ENCODE measurements at regions not wholly inside any gene's neighbourhood (a gene's known extent, or its start where the extent isn't known, plus 50 kb on each side); places are given as distances from the start of the nearest gene placed in this dataset.

GRCh38 chr15:77547801-77548588 lies 84.7 kb downstream of the LINGO1 start:
- 39% methylated on average over 9 of the region's 19 CpGs for WGBS (ENCODE audit: low lambda C conversion rate)
- FAIRE-seq = no peak
- H3K9ac ChIP-seq (ENCODE audit: insufficient read depth, low read depth, low read length) = no peak overlapping the region

More at GRCh38 chr15:77547801-77548588, 84.7 kb downstream of the LINGO1 start:
- DNase-seq (ENCODE audit: low spot score) (no peak), ATAC-seq (no peak)
- no TSS peak for BruUV-seq (replicated peaks)
- Histone ChIP-seq H4K20me1 (ENCODE audit: insufficient read depth, low read length) (no peaks in the 10 kb centered on the region), H3K4me1 (ENCODE audit: insufficient read depth, low read length) (peaks cover 31% of the 10 kb centered on the region), H3K27ac (ENCODE audit: extremely low read length, insufficient read depth, low read length) (no peak overlapping the region), H3K4me2 (ENCODE audit: low read depth, low read length) (no peak overlapping the region), H3K79me2 (ENCODE audit: insufficient read depth, low read length) (no peaks in the 10 kb centered on the region), H3K9me3 (ENCODE audit: low read length) (no peaks in the 10 kb centered on the region), H3K27me3 (ENCODE audit: control insufficient read depth in 1 of 2, insufficient read depth in 2 of 2, low read length in 2 of 2) (peaks cover 0 to 35% of the 10 kb centered on the region in 2 experiments; a peak in 3 of 5 replicates), H3K36me3 (replicated peaks in 1 of 2; ENCODE audit: control insufficient read depth in 1 of 2, insufficient read depth in 2 of 2, low read length in 2 of 2) (no peaks in the 10 kb centered on the region), H3K4me3 (replicated peaks in 1 of 3; ENCODE audit: insufficient read depth in 1 of 3, low read depth in 2 of 3, low read length in 3 of 3) (no peak overlapping the region), H2AFZ (ENCODE audit: low read length) (no peak overlapping the region)
- intact Hi-C loops (cut with micrococcal nuclease; ENCODE audit: unreplicated experiment) (no loop called here), in situ Hi-C loops (cut with HindIII; ENCODE audit: extremely low pct_ligation_motif_present, low pct_unique_long_range_greater_than_20kb) (no loop called here)
- ChIA-PET POLR2A (no interaction called here), CTCF (ENCODE audit: low intra/inter-chr PET ratio, low total read pairs) (no interaction called here)
- TF ChIP-seq ZBTB7A (CRISPR knock-in tag; IDR thresholded peaks at IDR 0.05) (no peak), ZNF75D (CRISPR knock-in tag; IDR thresholded peaks at IDR 0.05; ENCODE audit: borderline replicate concordance) (no peak), ZNF10 (CRISPR knock-in tag; IDR thresholded peaks at IDR 0.05; ENCODE audit: borderline replicate concordance, low read depth) (no peak), PAX8 (CRISPR knock-in tag; IDR thresholded peaks at IDR 0.05; ENCODE audit: borderline replicate concordance) (no peak), ATF2 (CRISPR knock-in tag; IDR thresholded peaks at IDR 0.05) (no peak), ZNF251 (CRISPR knock-in tag; IDR thresholded peaks at IDR 0.05) (no peak), LCORL (IDR thresholded peaks at IDR 0.05) (no peak), LCORL (CRISPR knock-in tag; IDR thresholded peaks at IDR 0.05) (no peak), KLF11 (CRISPR knock-in tag; IDR thresholded peaks at IDR 0.05) (no peak), TSC22D2 (CRISPR knock-in tag; IDR thresholded peaks at IDR 0.05; ENCODE audit: borderline replicate concordance) (no peak), IRF9 (CRISPR knock-in tag; IDR thresholded peaks at IDR 0.05; ENCODE audit: borderline replicate concordance) (no peak), EHMT2 (IDR thresholded peaks at IDR 0.05; ENCODE audit: borderline replicate concordance, low read depth, low read length) (no peak), CERS6 (CRISPR knock-in tag; IDR thresholded peaks at IDR 0.05) (no peak)
- TF ChIP-seq, protein P1, sequence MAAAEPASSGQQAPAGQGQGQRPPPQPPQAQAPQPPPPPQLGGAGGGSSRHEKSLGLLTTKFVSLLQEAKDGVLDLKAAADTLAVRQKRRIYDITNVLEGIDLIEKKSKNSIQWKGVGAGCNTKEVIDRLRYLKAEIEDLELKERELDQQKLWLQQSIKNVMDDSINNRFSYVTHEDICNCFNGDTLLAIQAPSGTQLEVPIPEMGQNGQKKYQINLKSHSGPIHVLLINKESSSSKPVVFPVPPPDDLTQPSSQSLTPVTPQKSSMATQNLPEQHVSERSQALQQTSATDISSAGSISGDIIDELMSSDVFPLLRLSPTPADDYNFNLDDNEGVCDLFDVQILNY (CRISPR knock-in tag; conservative IDR thresholded peaks at IDR 0.05) = no peak

Data from HepG2 (cell line).